Activated CD4-positive, alpha-beta T cell treated with anti-CD3 and anti-CD28 coated beads, Interleukin-2, amount 10 ng/mL, durations not matched to agents 24 days and 14 days (primary cell): ENCODE measurements at regions not wholly inside any gene's neighbourhood (a gene's known extent, or its start where the extent isn't known, plus 50 kb on each side); places are given as distances from the start of the nearest gene placed in this dataset.
"Not testable (repeated sequence)": the region's sequence is repeated elsewhere in the genome, so short reads cannot be mapped to it uniquely, and the experiment has no call there.

Experiments used
- DNase-seq: peaks from one replicate; pipeline ENCODE4 v3.0.0; 2022
- H3K27ac Mint-ChIP-seq: one replicate; pipeline ENCODE4 v1.8.0; 2022; ENCODE audit warnings: mild to moderate bottlenecking, mixed read lengths
- H3K27me3 Mint-ChIP-seq: one replicate; pipeline ENCODE4 v1.8.0; 2022; ENCODE audit warnings: mixed read lengths
- H3K36me3 Mint-ChIP-seq: one replicate; pipeline ENCODE4 v1.8.0; 2022; ENCODE audit warnings: low read depth, mild to moderate bottlenecking, mixed read lengths
- H3K4me1 Mint-ChIP-seq: one replicate; pipeline ENCODE4 v1.8.0; 2021; ENCODE audit warnings: mixed read lengths
- H3K4me3 Mint-ChIP-seq: one replicate; pipeline ENCODE4 v1.8.0; 2022; ENCODE audit warnings: mild to moderate bottlenecking, moderate library complexity, mixed read lengths
- H3K9me3 Mint-ChIP-seq: one replicate; pipeline ENCODE4 v1.8.0; 2021; ENCODE audit warnings: mixed read lengths
- intact Hi-C: fragments of 100-400 bp; cut with micrococcal nuclease; formaldehyde crosslinking; loops from one replicate; pipeline ENCODE4 v1.15.1; 2023

- Mint-ChIP-seq H3K27me3 (no peaks in the 10 kb centered on the region), H3K9me3 (no peaks in the 10 kb centered on the region), H3K36me3 (no peaks in the 10 kb centered on the region), H3K4me1 (no peaks in the 10 kb centered on the region), H3K4me3 (no peak overlapping the region), H3K27ac (no peak overlapping the region)
- DNase-seq = no peak
- intact Hi-C loops = no loop called here
These were observed 297.2 kb upstream of the NRSN1 start for GRCh38 chr6:23828861-23829260.

- Mint-ChIP-seq H3K4me3 (no peak overlapping the region), H3K4me1 (no peaks in the 10 kb centered on the region), H3K36me3 (no peaks in the 10 kb centered on the region), H3K27ac (no peak overlapping the region), H3K27me3 (no peaks in the 10 kb centered on the region), H3K9me3 (no peaks in the 10 kb centered on the region)
- DNase-seq = no peak
- intact Hi-C loops = no loop called here
These were observed 284.9 kb upstream of the NRSN1 start for GRCh38 chr6:23841116-23841515.

GRCh38 chr6:23842760-23843159 is 283.3 kb upstream of the NRSN1 start:
- Mint-ChIP-seq H3K27ac (no peak overlapping the region), H3K4me1 (no peaks in the 10 kb centered on the region)
- DNase-seq = no peak

GRCh38 chr6:23851522-23851921 is 274.5 kb upstream of the NRSN1 start:
- H3K27ac Mint-ChIP-seq = no peak overlapping the region
- no peaks in the 10 kb centered on the region for H3K27me3 Mint-ChIP-seq
- no peaks in the 10 kb centered on the region for H3K4me1 Mint-ChIP-seq
- H3K4me3 Mint-ChIP-seq = no peak overlapping the region
- DNase-seq = no peak
- no peaks in the 10 kb centered on the region for H3K36me3 Mint-ChIP-seq
- no peaks in the 10 kb centered on the region for H3K9me3 Mint-ChIP-seq
- intact Hi-C loops = no loop called here

More at GRCh38 chr6:23842760-23843159, 283.3 kb upstream of the NRSN1 start:
- H3K4me3 Mint-ChIP-seq = no peak overlapping the region
- H3K27me3 Mint-ChIP-seq = no peaks in the 10 kb centered on the region
- intact Hi-C loops = no loop called here
- H3K36me3 Mint-ChIP-seq = no peaks in the 10 kb centered on the region
- no peaks in the 10 kb centered on the region for H3K9me3 Mint-ChIP-seq

GRCh38 chr6:23853566-23854133 is 272.4 kb upstream of the NRSN1 start:
- H3K9me3 Mint-ChIP-seq, DNase-seq, H3K27me3 Mint-ChIP-seq, H3K4me3 Mint-ChIP-seq, H3K36me3 Mint-ChIP-seq, H3K4me1 Mint-ChIP-seq, H3K27ac Mint-ChIP-seq, intact Hi-C loops: not testable (repeated sequence)

- intact Hi-C loops, H3K4me3 Mint-ChIP-seq, H3K4me1 Mint-ChIP-seq, H3K36me3 Mint-ChIP-seq, DNase-seq, H3K27me3 Mint-ChIP-seq, H3K27ac Mint-ChIP-seq, H3K9me3 Mint-ChIP-seq: not testable (repeated sequence)
These were observed 271.9 kb upstream of the NRSN1 start for GRCh38 chr6:23854154-23854553.

GRCh38 chr6:23855497-23856116 is 270.4 kb upstream of the NRSN1 start:
- Mint-ChIP-seq H3K9me3 (peaks cover 6% of the 10 kb centered on the region), H3K27me3 (no peaks in the 10 kb centered on the region), H3K4me1 (no peaks in the 10 kb centered on the region), H3K36me3 (no peaks in the 10 kb centered on the region), H3K4me3 (no peak overlapping the region), H3K27ac (no peak overlapping the region)
- DNase-seq = no peak
- intact Hi-C loops = no loop called here

- H3K9me3 Mint-ChIP-seq = no peaks in the 10 kb centered on the region
- intact Hi-C loops = no loop called here
- H3K27ac Mint-ChIP-seq = no peak overlapping the region
- no peak overlapping the region for H3K4me3 Mint-ChIP-seq
- H3K27me3 Mint-ChIP-seq = no peaks in the 10 kb centered on the region
- H3K36me3 Mint-ChIP-seq = no peaks in the 10 kb centered on the region
- H3K4me1 Mint-ChIP-seq = no peaks in the 10 kb centered on the region
- DNase-seq = no peak
These were observed 255.5 kb upstream of the NRSN1 start for GRCh38 chr6:23870496-23870895.

- DNase-seq = no peak
- Mint-ChIP-seq H3K36me3 (no peaks in the 10 kb centered on the region), H3K27ac (no peak overlapping the region), H3K4me1 (no peaks in the 10 kb centered on the region), H3K27me3 (no peaks in the 10 kb centered on the region), H3K4me3 (no peak overlapping the region), H3K9me3 (no peaks in the 10 kb centered on the region)
- intact Hi-C loops = no loop called here
These were observed 252.9 kb upstream of the NRSN1 start for GRCh38 chr6:23873161-23873560.

- H3K27ac Mint-ChIP-seq = no peak overlapping the region
- no peaks in the 10 kb centered on the region for H3K36me3 Mint-ChIP-seq
- no peaks in the 10 kb centered on the region for H3K27me3 Mint-ChIP-seq
- intact Hi-C loops = no loop called here
- DNase-seq = no peak
- H3K4me1 Mint-ChIP-seq = no peaks in the 10 kb centered on the region
- no peaks in the 10 kb centered on the region for H3K9me3 Mint-ChIP-seq
- no peak overlapping the region for H3K4me3 Mint-ChIP-seq
These were observed 251.0 kb upstream of the NRSN1 start for GRCh38 chr6:23875006-23875405.

- no peaks in the 10 kb centered on the region for H3K27me3 Mint-ChIP-seq
- no peaks in the 10 kb centered on the region for H3K36me3 Mint-ChIP-seq
- H3K9me3 Mint-ChIP-seq = no peaks in the 10 kb centered on the region
- no peak overlapping the region for H3K4me3 Mint-ChIP-seq
- no peak overlapping the region for H3K27ac Mint-ChIP-seq
- DNase-seq = no peak
- intact Hi-C loops = no loop called here
- H3K4me1 Mint-ChIP-seq = no peaks in the 10 kb centered on the region
These were observed 246.2 kb upstream of the NRSN1 start for GRCh38 chr6:23879816-23880215.

GRCh38 chr6:23890543-23891227 is 235.3 kb upstream of the NRSN1 start:
- Mint-ChIP-seq H3K4me1 (no peaks in the 10 kb centered on the region), H3K36me3 (no peaks in the 10 kb centered on the region), H3K9me3 (no peaks in the 10 kb centered on the region), H3K27me3 (no peaks in the 10 kb centered on the region), H3K27ac (no peak overlapping the region), H3K4me3 (no peak overlapping the region)
- intact Hi-C loops = no loop called here
- DNase-seq = no peak

- Mint-ChIP-seq H3K4me3 (no peak overlapping the region), H3K27ac (no peak overlapping the region), H3K27me3 (no peaks in the 10 kb centered on the region), H3K4me1 (no peaks in the 10 kb centered on the region), H3K9me3 (no peaks in the 10 kb centered on the region), H3K36me3 (no peaks in the 10 kb centered on the region)
- DNase-seq = no peak
- intact Hi-C loops = no loop called here
These were observed 220.7 kb upstream of the NRSN1 start for GRCh38 chr6:23905133-23905815.

GRCh38 chr6:23910420-23910819 is 215.6 kb upstream of the NRSN1 start:
- intact Hi-C loops = no loop called here
- Mint-ChIP-seq H3K27ac (no peak overlapping the region), H3K9me3 (no peaks in the 10 kb centered on the region), H3K4me3 (no peak overlapping the region), H3K36me3 (no peaks in the 10 kb centered on the region), H3K4me1 (no peaks in the 10 kb centered on the region), H3K27me3 (no peaks in the 10 kb centered on the region)
- no peak for DNase-seq
